Astrocyte (in vitro differentiated cells and primary cell): ENCODE measurements at regions not wholly inside any gene's neighbourhood (a gene's known extent, or its start where the extent isn't known, plus 50 kb on each side); places are given as distances from the start of the nearest gene placed in this dataset.
A peak's percentile ranks its signal among the peaks of the same experiment; 100 is the strongest.

Experiments
- DNase-seq: peaks from one replicate; pipeline ENCODE4 v3.0.0-alpha.2; 2010; ENCODE audit warnings: low read depth
- FAIRE-seq: peaks from 2 replicates; lab custom pipeline; 2011; peaks lifted over from hg19 to GRCh38; lab: Jason Lieb, UNC
- H2AFZ ChIP-seq: 2 replicates; pipeline ENCODE4 v1.6.0; 2012; ENCODE audit warnings: low read depth, low read length, inconsistent platforms
- H3K27ac ChIP-seq: 2 replicates; pipeline ENCODE4 v1.5.1; 2011; ENCODE audit warnings: low read depth, low read length, inconsistent platforms
- H3K27me3 ChIP-seq: 2 replicates; pipeline ENCODE4 v1.6.0; 2011; ENCODE audit warnings: low read length, inconsistent platforms; ENCODE audit not compliant: insufficient read depth
- H3K36me3 ChIP-seq: 2 replicates; pipeline ENCODE4 v1.5.1; 2011; ENCODE audit warnings: low read length, inconsistent platforms; ENCODE audit not compliant: insufficient read depth
- H3K4me1 ChIP-seq: 2 replicates; pipeline ENCODE4 v1.5.1; 2011; ENCODE audit warnings: low read length, inconsistent platforms; ENCODE audit not compliant: insufficient read depth
- H3K4me2 ChIP-seq: 2 replicates; pipeline ENCODE4 v1.6.0; 2012; ENCODE audit warnings: low read length, inconsistent platforms
- H3K4me3 ChIP-seq: 2 replicates; pipeline ENCODE4 v1.5.1; 2011; ENCODE audit warnings: low read depth, mild to moderate bottlenecking, low read length, inconsistent platforms; ENCODE audit not compliant: insufficient read depth
- H3K79me2 ChIP-seq: 2 replicates; pipeline ENCODE4 v1.6.0; 2012; ENCODE audit warnings: mild to moderate bottlenecking, low read length, inconsistent platforms; ENCODE audit not compliant: insufficient read depth
- H3K9ac ChIP-seq: 2 replicates; pipeline ENCODE4 v1.6.0; 2012; ENCODE audit warnings: mild to moderate bottlenecking, low read length, inconsistent platforms
- H3K9me3 ChIP-seq: 2 replicates; pipeline ENCODE4 v1.5.1; 2012; ENCODE audit warnings: low read depth, mild to moderate bottlenecking, low read length, inconsistent platforms; ENCODE audit not compliant: insufficient read depth
- H4K20me1 ChIP-seq: 2 replicates; pipeline ENCODE4 v1.6.0; 2012; ENCODE audit warnings: low read length, inconsistent platforms; ENCODE audit not compliant: insufficient read depth
- H3K27ac Mint-ChIP-seq: one replicate; pipeline ENCODE4 v1.8.0; 2021; ENCODE audit warnings: mild to moderate bottlenecking, mixed read lengths; ENCODE audit not compliant: unreplicated experiment
- H3K27me3 Mint-ChIP-seq: one replicate; pipeline ENCODE4 v1.8.0; 2021; ENCODE audit warnings: low read depth, mixed read lengths; ENCODE audit not compliant: unreplicated experiment
- H3K36me3 Mint-ChIP-seq: one replicate; pipeline ENCODE4 v1.8.0; 2021; ENCODE audit warnings: low read depth, mixed read lengths; ENCODE audit not compliant: unreplicated experiment
- H3K4me1 Mint-ChIP-seq: one replicate; pipeline ENCODE4 v1.8.0; 2021; ENCODE audit warnings: low read depth, mixed read lengths; ENCODE audit not compliant: unreplicated experiment
- H3K4me3 Mint-ChIP-seq: one replicate; pipeline ENCODE4 v1.8.0; 2021; ENCODE audit warnings: mild to moderate bottlenecking, moderate library complexity, mixed read lengths; ENCODE audit not compliant: unreplicated experiment
- H3K9me3 Mint-ChIP-seq: one replicate; pipeline ENCODE4 v1.8.0; 2021; ENCODE audit warnings: mild to moderate bottlenecking, mixed read lengths; ENCODE audit not compliant: unreplicated experiment
- EZH2 ChIP-seq: IDR thresholded peaks from 2 replicates; pipeline ENCODE4 v1.6.1; 2012; ENCODE audit warnings: mild to moderate bottlenecking, low read length, inconsistent platforms; ENCODE audit not compliant: insufficient read depth
- TF ChIP-seq, protein P1 (sequence below): IDR thresholded peaks from 2 replicates; pipeline ENCODE4 v1.5.1; 2011; ENCODE audit warnings: low read depth, mild to moderate bottlenecking, inconsistent platforms, low read length, moderate library complexity; ENCODE audit not compliant: insufficient read depth

- no peak overlapping the region for H3K4me3 ChIP-seq
- no peak overlapping the region for H3K9ac ChIP-seq
- no peak for TF ChIP-seq EZH2
- TF ChIP-seq, protein P1, sequence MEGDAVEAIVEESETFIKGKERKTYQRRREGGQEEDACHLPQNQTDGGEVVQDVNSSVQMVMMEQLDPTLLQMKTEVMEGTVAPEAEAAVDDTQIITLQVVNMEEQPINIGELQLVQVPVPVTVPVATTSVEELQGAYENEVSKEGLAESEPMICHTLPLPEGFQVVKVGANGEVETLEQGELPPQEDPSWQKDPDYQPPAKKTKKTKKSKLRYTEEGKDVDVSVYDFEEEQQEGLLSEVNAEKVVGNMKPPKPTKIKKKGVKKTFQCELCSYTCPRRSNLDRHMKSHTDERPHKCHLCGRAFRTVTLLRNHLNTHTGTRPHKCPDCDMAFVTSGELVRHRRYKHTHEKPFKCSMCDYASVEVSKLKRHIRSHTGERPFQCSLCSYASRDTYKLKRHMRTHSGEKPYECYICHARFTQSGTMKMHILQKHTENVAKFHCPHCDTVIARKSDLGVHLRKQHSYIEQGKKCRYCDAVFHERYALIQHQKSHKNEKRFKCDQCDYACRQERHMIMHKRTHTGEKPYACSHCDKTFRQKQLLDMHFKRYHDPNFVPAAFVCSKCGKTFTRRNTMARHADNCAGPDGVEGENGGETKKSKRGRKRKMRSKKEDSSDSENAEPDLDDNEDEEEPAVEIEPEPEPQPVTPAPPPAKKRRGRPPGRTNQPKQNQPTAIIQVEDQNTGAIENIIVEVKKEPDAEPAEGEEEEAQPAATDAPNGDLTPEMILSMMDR, result no peak
- DNase-seq (peak; percentile 55), FAIRE-seq (no peak)
- H3K79me2 ChIP-seq, result no peaks in the 10 kb centered on the region
- H3K36me3 Mint-ChIP-seq, result no peaks in the 10 kb centered on the region
- peaks cover 14% of the 10 kb centered on the region for H3K4me1 Mint-ChIP-seq
- H3K4me2 ChIP-seq, result no peak overlapping the region
- H4K20me1 ChIP-seq, result no peaks in the 10 kb centered on the region
- H3K4me3 Mint-ChIP-seq, result no peak overlapping the region
- no peaks in the 10 kb centered on the region for H3K9me3 Mint-ChIP-seq
- H3K27me3 ChIP-seq, result no peaks in the 10 kb centered on the region
- H3K9me3 ChIP-seq, result no peaks in the 10 kb centered on the region
- no peak overlapping the region for H3K27ac Mint-ChIP-seq
- H3K27me3 Mint-ChIP-seq, result no peaks in the 10 kb centered on the region
- H2AFZ ChIP-seq, result no peak overlapping the region
- no peaks in the 10 kb centered on the region for H3K36me3 ChIP-seq
- no peaks in the 10 kb centered on the region for H3K4me1 ChIP-seq
- H3K27ac ChIP-seq, result no peak overlapping the region
Measured at GRCh38 chr5:53369681-53370080, 110.7 kb upstream of the FST start.

DNA sequence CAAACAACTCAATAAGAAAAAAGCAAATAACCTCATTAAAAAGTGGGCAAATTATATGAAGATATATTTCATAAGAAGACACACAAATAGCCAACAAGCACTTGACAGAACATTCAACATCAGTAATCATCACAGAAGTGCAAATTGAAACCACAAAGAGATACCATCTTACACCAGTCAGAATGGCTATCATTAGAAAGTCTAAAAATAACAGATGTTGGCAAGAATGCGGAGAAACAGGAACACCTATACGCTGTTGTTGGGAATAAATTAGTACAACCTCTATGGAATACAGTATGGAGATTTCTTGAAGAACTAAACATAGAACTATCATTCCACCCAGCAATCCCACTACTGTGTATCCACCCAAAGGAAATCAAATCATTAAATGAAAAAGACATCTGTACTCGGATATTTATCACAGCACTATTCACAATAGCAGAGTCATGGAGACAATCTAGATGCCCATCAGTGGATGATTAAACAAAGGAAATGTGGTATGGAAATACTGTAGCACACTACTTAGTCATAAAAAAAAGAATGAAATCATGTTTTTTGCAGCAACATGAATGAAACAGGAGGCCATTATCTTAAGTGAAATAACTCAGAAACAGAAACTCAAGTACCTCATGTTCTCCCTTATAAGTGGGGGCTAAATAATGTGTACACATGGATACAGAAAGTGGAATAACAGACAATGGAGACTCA lies 106.8 kb upstream of the FST start:
- DNase-seq (peak; percentile 71), FAIRE-seq (peak; percentile 58)
- Histone ChIP-seq H3K4me3 (no peak overlapping the region), H3K79me2 (no peaks in the 10 kb centered on the region), H3K4me1 (peaks cover 4% of the 10 kb centered on the region), H3K27me3 (no peaks in the 10 kb centered on the region), H3K4me2 (peak overlapping the region; percentile 0), H3K9ac (no peak overlapping the region), H4K20me1 (no peaks in the 10 kb centered on the region), H3K27ac (peak overlapping the region; percentile 38), H3K36me3 (no peaks in the 10 kb centered on the region), H2AFZ (peak overlapping the region; percentile 10), H3K9me3 (no peaks in the 10 kb centered on the region)
- Mint-ChIP-seq H3K4me1 (peaks cover 18% of the 10 kb centered on the region), H3K36me3 (no peaks in the 10 kb centered on the region), H3K9me3 (no peaks in the 10 kb centered on the region), H3K27ac (no peak overlapping the region), H3K27me3 (no peaks in the 10 kb centered on the region), H3K4me3 (no peak overlapping the region)
- no peak for TF ChIP-seq EZH2
- TF ChIP-seq, protein P1, result no peak

GRCh38 chr5:53376853-53377252 lies 103.6 kb upstream of the FST start:
- H3K9me3 Mint-ChIP-seq, result no peaks in the 10 kb centered on the region
- no peaks in the 10 kb centered on the region for H3K36me3 ChIP-seq
- H3K27me3 Mint-ChIP-seq, result no peaks in the 10 kb centered on the region
- no peak overlapping the region for H3K4me3 ChIP-seq
- H3K4me2 ChIP-seq, result no peak overlapping the region
- DNase-seq (no peak), FAIRE-seq (no peak)
- no peak overlapping the region for H3K4me3 Mint-ChIP-seq
- H2AFZ ChIP-seq, result no peak overlapping the region
- H3K36me3 Mint-ChIP-seq, result no peaks in the 10 kb centered on the region
- H4K20me1 ChIP-seq, result no peaks in the 10 kb centered on the region
- H3K9me3 ChIP-seq, result no peaks in the 10 kb centered on the region
- H3K27ac Mint-ChIP-seq, result no peak overlapping the region
- H3K27me3 ChIP-seq, result no peaks in the 10 kb centered on the region
- no peak overlapping the region for H3K27ac ChIP-seq
- H3K79me2 ChIP-seq, result no peaks in the 10 kb centered on the region
- TF ChIP-seq, protein P1, result no peak
- no peak for TF ChIP-seq EZH2
- H3K9ac ChIP-seq, result no peak overlapping the region
- peaks cover 7% of the 10 kb centered on the region for H3K4me1 ChIP-seq
- H3K4me1 Mint-ChIP-seq, result peaks cover 16% of the 10 kb centered on the region
